Activated naive CD8-positive, alpha-beta T cell treated with anti-CD3 and anti-CD28 coated beads, Interleukin-2, amount 50 U/mL, for 24 hours (primary cell): ENCODE measurements at regions not wholly inside any gene's neighbourhood (a gene's known extent, or its start where the extent isn't known, plus 50 kb on each side); places are given as distances from the start of the nearest gene placed in this dataset.

ENCODE experiments used
- ATAC-seq: fragments of 150-1000 bp; cut with Tn5 transposase; one replicate; pipeline ENCODE4 v1.10.0; 2021
- DNase-seq: peaks from one replicate; pipeline ENCODE4 v3.0.0; 2021
- H3K27ac Mint-ChIP-seq: one replicate; pipeline ENCODE4 v1.8.0; 2021; ENCODE audit warnings: mild to moderate bottlenecking, mixed read lengths
- H3K27me3 Mint-ChIP-seq: one replicate; pipeline ENCODE4 v1.8.0; 2021; ENCODE audit warnings: mixed read lengths
- H3K36me3 Mint-ChIP-seq: one replicate; pipeline ENCODE4 v1.8.0; 2021; ENCODE audit warnings: low read depth, mixed read lengths
- H3K4me1 Mint-ChIP-seq: one replicate; pipeline ENCODE4 v1.8.0; 2021; ENCODE audit warnings: mixed read lengths
- H3K4me3 Mint-ChIP-seq: one replicate; pipeline ENCODE4 v1.8.0; 2021; ENCODE audit warnings: mild to moderate bottlenecking, moderate library complexity, mixed read lengths
- H3K9me3 Mint-ChIP-seq: one replicate; pipeline ENCODE4 v1.8.0; 2021; ENCODE audit warnings: mixed read lengths

GRCh38 chr3:118067439-118067838 lies 967.2 kb downstream of the IGSF11 start:
- DNase-seq (no peak), ATAC-seq (no peak)
- H3K4me1 Mint-ChIP-seq = no peaks in the 10 kb centered on the region
- H3K9me3 Mint-ChIP-seq = peaks cover 20% of the 10 kb centered on the region
- H3K4me3 Mint-ChIP-seq = no peak overlapping the region
- H3K27ac Mint-ChIP-seq = no peak overlapping the region
- no peaks in the 10 kb centered on the region for H3K36me3 Mint-ChIP-seq
- no peaks in the 10 kb centered on the region for H3K27me3 Mint-ChIP-seq

DNA sequence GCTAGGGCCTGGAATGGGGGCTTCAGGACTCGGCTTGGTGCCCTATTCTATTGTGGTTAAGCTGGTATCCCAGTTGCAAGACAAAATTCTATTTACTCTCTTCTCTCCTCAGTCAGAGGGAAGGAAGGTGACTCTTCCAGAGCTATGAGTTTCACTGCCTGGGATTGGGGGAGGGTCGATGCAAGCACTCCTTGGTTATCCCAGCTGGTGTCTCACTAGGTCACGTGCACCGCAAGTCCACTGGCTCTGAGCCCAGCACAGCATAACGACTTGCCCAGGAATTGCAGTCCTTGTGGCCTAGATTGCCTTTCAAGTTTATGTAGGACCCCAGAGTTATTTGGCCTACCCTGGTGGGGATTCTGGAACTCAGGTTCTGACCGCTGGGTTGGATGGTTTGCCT lies 958.8 kb downstream of the IGSF11 start:
- Mint-ChIP-seq H3K27ac (no peak overlapping the region), H3K4me3 (no peak overlapping the region), H3K4me1 (no peaks in the 10 kb centered on the region), H3K36me3 (no peaks in the 10 kb centered on the region), H3K9me3 (peaks cover 29% of the 10 kb centered on the region), H3K27me3 (no peaks in the 10 kb centered on the region)
- DNase-seq (no peak), ATAC-seq (no peak)

DNA sequence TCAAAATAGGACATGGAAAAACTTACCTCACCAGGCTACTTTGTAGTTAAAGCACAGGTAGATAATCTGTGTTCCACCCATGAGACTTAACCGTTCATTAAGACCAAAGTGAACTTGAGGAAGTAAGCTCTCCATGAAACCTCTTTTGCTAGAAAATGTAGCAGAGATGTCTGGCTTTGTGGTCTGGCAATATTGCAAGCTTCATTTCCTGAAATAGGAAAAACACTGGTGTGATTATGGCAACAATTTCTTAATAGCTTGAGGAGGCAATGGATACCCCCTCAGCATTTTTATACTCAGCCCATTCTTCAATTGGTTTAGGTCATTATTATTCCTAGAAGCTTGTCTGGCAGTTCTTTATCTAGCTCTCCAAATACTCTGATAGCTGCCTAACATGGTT lies 957.3 kb downstream of the IGSF11 start:
- H3K27ac Mint-ChIP-seq = no peak overlapping the region
- no peaks in the 10 kb centered on the region for H3K27me3 Mint-ChIP-seq
- no peak for ATAC-seq
- no peak for DNase-seq
- no peak overlapping the region for H3K4me3 Mint-ChIP-seq
- H3K9me3 Mint-ChIP-seq = peaks cover 26% of the 10 kb centered on the region
- H3K36me3 Mint-ChIP-seq = no peaks in the 10 kb centered on the region
- no peaks in the 10 kb centered on the region for H3K4me1 Mint-ChIP-seq

DNA sequence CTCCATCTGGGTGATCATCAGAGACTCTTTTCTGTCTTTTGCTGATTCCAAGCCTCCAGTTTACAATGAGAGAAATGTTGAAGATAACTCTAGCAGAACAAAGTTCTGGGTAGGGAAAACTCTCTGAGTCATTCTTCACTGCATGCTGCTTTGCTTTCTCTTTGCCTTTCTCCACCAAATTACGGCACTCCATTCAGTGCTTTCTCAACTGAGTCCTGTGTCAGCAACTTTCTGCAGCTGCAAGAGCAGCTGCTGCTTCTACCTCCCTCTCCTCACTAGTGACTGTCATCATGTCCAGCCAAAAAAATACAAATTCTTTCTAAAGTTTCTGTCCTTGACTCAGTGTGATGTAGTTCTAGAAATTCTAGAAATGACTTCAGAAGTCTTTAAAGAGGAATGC lies 953.8 kb downstream of the IGSF11 start:
- DNase-seq (no peak), ATAC-seq (no peak)
- H3K9me3 Mint-ChIP-seq = peaks cover 13% of the 10 kb centered on the region
- H3K36me3 Mint-ChIP-seq = no peaks in the 10 kb centered on the region
- H3K27me3 Mint-ChIP-seq = no peaks in the 10 kb centered on the region
- no peak overlapping the region for H3K27ac Mint-ChIP-seq
- no peak overlapping the region for H3K4me3 Mint-ChIP-seq
- H3K4me1 Mint-ChIP-seq = no peaks in the 10 kb centered on the region

DNA sequence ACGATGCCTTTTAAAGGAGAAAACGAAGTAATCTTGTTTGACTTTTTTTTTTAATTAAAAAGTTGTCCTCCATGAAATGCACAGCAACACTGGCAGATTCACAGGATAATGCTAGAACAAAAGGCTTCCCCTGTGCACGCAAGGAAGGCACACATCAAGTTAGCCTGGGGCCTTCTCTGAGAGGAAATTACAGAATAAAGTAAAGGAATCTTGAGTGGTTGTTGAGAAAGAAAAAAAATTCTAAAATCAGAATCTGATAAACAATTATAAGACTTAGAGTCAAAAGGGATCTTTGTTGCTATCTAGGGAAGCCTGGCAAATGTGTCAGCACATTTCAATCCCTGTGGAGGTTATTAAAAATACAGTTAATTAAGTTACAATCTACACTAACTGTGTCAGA lies 946.0 kb downstream of the IGSF11 start:
- Mint-ChIP-seq H3K36me3 (peaks cover 5% of the 10 kb centered on the region), H3K4me1 (no peaks in the 10 kb centered on the region), H3K27me3 (no peaks in the 10 kb centered on the region), H3K4me3 (no peak overlapping the region), H3K27ac (no peak overlapping the region), H3K9me3 (peaks cover 15% of the 10 kb centered on the region)
- no peak for DNase-seq
- no peak for ATAC-seq

DNA sequence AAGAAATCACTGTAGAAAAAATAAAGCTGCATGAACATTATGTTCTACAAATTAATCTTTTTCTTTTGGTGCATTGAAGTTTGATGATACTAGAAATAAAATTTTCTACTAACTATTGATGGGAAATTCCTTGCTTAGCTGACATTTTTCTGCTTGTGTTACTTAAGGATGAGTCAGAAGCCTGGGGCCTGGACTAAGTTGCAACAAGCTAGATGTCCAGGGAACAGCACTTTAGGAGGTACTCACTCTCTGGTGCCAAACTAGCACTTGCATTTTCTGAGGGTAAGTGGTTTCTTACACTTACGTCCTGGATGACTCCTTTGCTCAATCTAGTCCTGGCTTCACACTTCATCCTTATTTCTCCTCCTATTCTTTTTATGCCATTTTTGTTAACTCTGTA lies 945.1 kb downstream of the IGSF11 start:
- H3K4me3 Mint-ChIP-seq = no peak overlapping the region
- H3K27me3 Mint-ChIP-seq = no peaks in the 10 kb centered on the region
- DNase-seq (no peak), ATAC-seq (no peak)
- H3K27ac Mint-ChIP-seq = no peak overlapping the region
- peaks cover 22% of the 10 kb centered on the region for H3K9me3 Mint-ChIP-seq
- H3K4me1 Mint-ChIP-seq = no peaks in the 10 kb centered on the region
- peaks cover 5% of the 10 kb centered on the region for H3K36me3 Mint-ChIP-seq

GRCh38 chr3:118097226-118097625 lies 937.4 kb downstream of the IGSF11 start:
- Mint-ChIP-seq H3K27ac (no peak overlapping the region), H3K4me3 (no peak overlapping the region), H3K27me3 (no peaks in the 10 kb centered on the region), H3K36me3 (peaks cover 7% of the 10 kb centered on the region), H3K4me1 (no peaks in the 10 kb centered on the region), H3K9me3 (peaks cover 31% of the 10 kb centered on the region)
- DNase-seq (no peak), ATAC-seq (no peak)

GRCh38 chr3:118097660-118098059 lies 937.0 kb downstream of the IGSF11 start:
- ATAC-seq (no peak), DNase-seq (no peak)
- peaks cover 2% of the 10 kb centered on the region for H3K36me3 Mint-ChIP-seq
- no peak overlapping the region for H3K4me3 Mint-ChIP-seq
- peaks cover 26% of the 10 kb centered on the region for H3K9me3 Mint-ChIP-seq
- no peak overlapping the region for H3K27ac Mint-ChIP-seq
- no peaks in the 10 kb centered on the region for H3K27me3 Mint-ChIP-seq
- H3K4me1 Mint-ChIP-seq = no peaks in the 10 kb centered on the region

- ATAC-seq (no peak), DNase-seq (no peak)
- no peak overlapping the region for H3K4me3 Mint-ChIP-seq
- H3K4me1 Mint-ChIP-seq = no peaks in the 10 kb centered on the region
- H3K27ac Mint-ChIP-seq = no peak overlapping the region
- peaks cover 2% of the 10 kb centered on the region for H3K36me3 Mint-ChIP-seq
- H3K9me3 Mint-ChIP-seq = peaks cover 22% of the 10 kb centered on the region
- no peaks in the 10 kb centered on the region for H3K27me3 Mint-ChIP-seq
These were observed 935.8 kb downstream of the IGSF11 start for GRCh38 chr3:118098827-118099226.

- ATAC-seq = no peak
- no peaks in the 10 kb centered on the region for H3K4me1 Mint-ChIP-seq
These were observed 932.8 kb downstream of the IGSF11 start for GRCh38 chr3:118101891-118102290.

DNA sequence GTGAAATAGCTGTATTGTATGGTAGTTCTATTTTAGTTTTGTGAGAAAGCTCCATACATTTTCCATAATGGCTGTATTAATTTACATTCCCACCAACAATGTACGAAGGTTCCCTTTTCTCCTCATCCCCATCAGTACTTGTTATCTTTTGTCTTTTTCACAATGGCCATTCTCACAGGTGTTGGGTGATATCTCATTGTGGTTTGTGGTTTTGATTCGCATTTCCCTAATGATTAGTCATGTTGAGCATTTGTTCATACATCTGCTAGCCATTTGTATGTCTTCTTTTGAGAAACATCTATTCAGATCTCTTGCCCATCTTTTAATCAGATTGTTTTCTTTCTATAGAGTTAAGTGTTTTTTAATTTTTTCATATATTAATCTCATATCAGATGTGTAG lies 931.9 kb downstream of the IGSF11 start:
- DNase-seq = no peak
- H3K9me3 Mint-ChIP-seq = peaks cover 5% of the 10 kb centered on the region
- no peaks in the 10 kb centered on the region for H3K27me3 Mint-ChIP-seq
- no peaks in the 10 kb centered on the region for H3K4me1 Mint-ChIP-seq
- H3K27ac Mint-ChIP-seq = no peak overlapping the region
- H3K4me3 Mint-ChIP-seq = no peak overlapping the region
- H3K36me3 Mint-ChIP-seq = no peaks in the 10 kb centered on the region
- ATAC-seq = no peak

More at GRCh38 chr3:118101891-118102290, 932.8 kb downstream of the IGSF11 start:
- H3K9me3 Mint-ChIP-seq = peaks cover 5% of the 10 kb centered on the region
- no peaks in the 10 kb centered on the region for H3K36me3 Mint-ChIP-seq
- H3K4me3 Mint-ChIP-seq = no peak overlapping the region
- H3K27me3 Mint-ChIP-seq = no peaks in the 10 kb centered on the region
- DNase-seq = no peak
- no peak overlapping the region for H3K27ac Mint-ChIP-seq

- DNase-seq (no peak), ATAC-seq (no peak)
- no peaks in the 10 kb centered on the region for H3K36me3 Mint-ChIP-seq
- no peaks in the 10 kb centered on the region for H3K27me3 Mint-ChIP-seq
- no peaks in the 10 kb centered on the region for H3K4me1 Mint-ChIP-seq
- H3K9me3 Mint-ChIP-seq = peaks cover 4% of the 10 kb centered on the region
- H3K4me3 Mint-ChIP-seq = no peak overlapping the region
- no peak overlapping the region for H3K27ac Mint-ChIP-seq
These were observed 926.4 kb downstream of the IGSF11 start for GRCh38 chr3:118108201-118108600.

- ATAC-seq = no peak
- no peak overlapping the region for H3K27ac Mint-ChIP-seq
- no peaks in the 10 kb centered on the region for H3K27me3 Mint-ChIP-seq
- no peaks in the 10 kb centered on the region for H3K4me1 Mint-ChIP-seq
- H3K4me3 Mint-ChIP-seq = no peak overlapping the region
- peaks cover 4% of the 10 kb centered on the region for H3K9me3 Mint-ChIP-seq
- no peak for DNase-seq
- H3K36me3 Mint-ChIP-seq = no peaks in the 10 kb centered on the region
These were observed 925.9 kb downstream of the IGSF11 start for GRCh38 chr3:118108769-118109168.

GRCh38 chr3:118110211-118110610 lies 924.4 kb downstream of the IGSF11 start:
- no peak overlapping the region for H3K27ac Mint-ChIP-seq
- H3K27me3 Mint-ChIP-seq = no peaks in the 10 kb centered on the region
- H3K9me3 Mint-ChIP-seq = peaks cover 7% of the 10 kb centered on the region
- no peak for ATAC-seq
- H3K36me3 Mint-ChIP-seq = no peaks in the 10 kb centered on the region
- no peak for DNase-seq
- H3K4me1 Mint-ChIP-seq = no peaks in the 10 kb centered on the region
- no peak overlapping the region for H3K4me3 Mint-ChIP-seq

DNA sequence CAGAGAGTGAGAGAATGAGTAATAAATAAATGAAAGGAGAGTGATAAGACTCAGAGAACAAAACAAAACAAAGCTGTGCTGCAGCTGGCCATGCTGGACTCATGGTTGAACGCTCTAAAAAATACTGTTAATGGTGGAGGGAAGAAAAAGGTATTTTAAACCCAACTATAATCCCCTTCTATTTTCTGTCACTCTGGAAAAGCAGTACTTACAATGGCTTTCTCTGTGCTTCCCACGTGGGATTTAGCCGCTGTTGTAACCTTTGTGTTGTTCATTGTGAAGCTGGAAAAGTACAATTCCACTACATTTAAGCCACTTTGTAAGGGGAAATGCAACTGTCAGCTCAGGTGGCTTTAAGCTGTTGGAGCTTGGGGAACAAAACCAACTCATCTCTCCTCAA lies 917.7 kb downstream of the IGSF11 start:
- ATAC-seq (no peak), DNase-seq (no peak)
- Mint-ChIP-seq H3K4me3 (no peak overlapping the region), H3K4me1 (no peaks in the 10 kb centered on the region), H3K9me3 (peaks cover 4% of the 10 kb centered on the region), H3K36me3 (no peaks in the 10 kb centered on the region), H3K27me3 (no peaks in the 10 kb centered on the region), H3K27ac (no peak overlapping the region)

DNA sequence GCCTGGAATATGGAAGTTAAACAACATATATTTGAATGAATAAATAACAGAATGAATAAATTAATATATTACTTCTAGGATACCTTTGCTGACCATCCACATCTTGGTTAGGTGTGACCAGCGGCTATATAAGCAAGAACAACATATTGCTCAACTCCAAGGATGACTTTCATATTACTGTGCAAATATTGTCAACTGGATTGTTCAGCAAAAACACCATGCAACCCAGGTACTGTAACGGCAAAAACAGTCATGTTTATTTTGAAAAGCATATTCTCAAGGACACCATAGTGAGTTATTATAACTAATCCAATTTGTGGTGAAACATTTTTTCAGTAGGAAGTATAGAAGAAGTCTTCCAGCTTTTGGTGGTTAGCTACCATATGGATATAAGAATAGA lies 907.9 kb downstream of the IGSF11 start:
- Mint-ChIP-seq H3K4me3 (no peak overlapping the region), H3K4me1 (no peaks in the 10 kb centered on the region), H3K9me3 (no peaks in the 10 kb centered on the region), H3K27me3 (no peaks in the 10 kb centered on the region), H3K36me3 (no peaks in the 10 kb centered on the region), H3K27ac (no peak overlapping the region)
- DNase-seq (no peak), ATAC-seq (no peak)
